ENCODE measurements at regions not wholly inside any gene's neighbourhood (a gene's known extent, or its start where the extent isn't known, plus 50 kb on each side); places are given as distances from the start of the nearest gene placed in this dataset.

GRCh38 chr2:234611209-234611608, 114.3 kb upstream of the ARL4C start:
- TF ChIP-seq EZH2phosphoT487 (IDR thresholded peaks at IDR 0.05; ENCODE audit: borderline replicate concordance) (no peak), CTCF (conservative IDR thresholded peaks at IDR 0.05; ENCODE audit: low read length) (peak; percentile 60)

Data from Loucy (cell line).